ENCODE measurements at regions not wholly inside any gene's neighbourhood (a gene's known extent, or its start where the extent isn't known, plus 50 kb on each side); places are given as distances from the start of the nearest gene placed in this dataset.

DNA sequence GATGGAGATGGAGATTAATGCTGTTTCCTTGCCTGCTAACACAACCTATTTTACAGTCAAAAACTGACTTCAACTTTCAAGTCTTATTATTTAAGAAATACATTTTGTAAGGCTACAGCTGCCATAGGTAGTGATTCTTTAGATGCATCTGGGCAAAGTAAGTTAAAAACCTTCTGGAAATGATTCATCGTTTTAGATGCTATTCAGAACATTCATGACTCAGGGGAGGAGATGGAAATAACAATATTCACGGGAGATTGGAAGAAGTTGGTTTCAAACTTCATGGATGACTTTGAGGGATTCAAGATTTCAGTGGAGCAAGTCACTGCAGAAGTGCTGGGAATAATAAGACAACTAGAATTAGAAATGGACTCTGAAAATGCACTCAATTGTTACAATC is 174.9 kb upstream of the GGTLC1 start:
- H3K4me3 ChIP-seq (ENCODE audit: low read depth, low read length) = no peak overlapping the region
- no peak for TF ChIP-seq CTCF (conservative IDR thresholded peaks at IDR 0.05; ENCODE audit: low read depth, low read length)
- no peak for DNase-seq (ENCODE audit: low read depth)

GRCh38 chr20:24160563-24161281 is 172.1 kb upstream of the GGTLC1 start:
- no peak overlapping the region for H3K4me3 ChIP-seq (ENCODE audit: low read depth, low read length)
- DNase-seq (ENCODE audit: low read depth) = no peak
- peak; percentile 87 for TF ChIP-seq CTCF (conservative IDR thresholded peaks at IDR 0.05; ENCODE audit: low read depth, low read length)

- no peak for TF ChIP-seq CTCF (conservative IDR thresholded peaks at IDR 0.05; ENCODE audit: low read depth, low read length)
- DNase-seq (ENCODE audit: low read depth) = no peak
- H3K4me3 ChIP-seq (ENCODE audit: low read depth, low read length) = no peak overlapping the region
Observed at GRCh38 chr20:24158281-24158680, 169.7 kb upstream of the GGTLC1 start.

- no peak for TF ChIP-seq CTCF (conservative IDR thresholded peaks at IDR 0.05; ENCODE audit: low read depth, low read length)
- no peak for DNase-seq (ENCODE audit: low read depth)
- H3K4me3 ChIP-seq (ENCODE audit: low read depth, low read length) = no peak overlapping the region
Observed at GRCh38 chr20:24157213-24157612, 168.6 kb upstream of the GGTLC1 start.

DNA sequence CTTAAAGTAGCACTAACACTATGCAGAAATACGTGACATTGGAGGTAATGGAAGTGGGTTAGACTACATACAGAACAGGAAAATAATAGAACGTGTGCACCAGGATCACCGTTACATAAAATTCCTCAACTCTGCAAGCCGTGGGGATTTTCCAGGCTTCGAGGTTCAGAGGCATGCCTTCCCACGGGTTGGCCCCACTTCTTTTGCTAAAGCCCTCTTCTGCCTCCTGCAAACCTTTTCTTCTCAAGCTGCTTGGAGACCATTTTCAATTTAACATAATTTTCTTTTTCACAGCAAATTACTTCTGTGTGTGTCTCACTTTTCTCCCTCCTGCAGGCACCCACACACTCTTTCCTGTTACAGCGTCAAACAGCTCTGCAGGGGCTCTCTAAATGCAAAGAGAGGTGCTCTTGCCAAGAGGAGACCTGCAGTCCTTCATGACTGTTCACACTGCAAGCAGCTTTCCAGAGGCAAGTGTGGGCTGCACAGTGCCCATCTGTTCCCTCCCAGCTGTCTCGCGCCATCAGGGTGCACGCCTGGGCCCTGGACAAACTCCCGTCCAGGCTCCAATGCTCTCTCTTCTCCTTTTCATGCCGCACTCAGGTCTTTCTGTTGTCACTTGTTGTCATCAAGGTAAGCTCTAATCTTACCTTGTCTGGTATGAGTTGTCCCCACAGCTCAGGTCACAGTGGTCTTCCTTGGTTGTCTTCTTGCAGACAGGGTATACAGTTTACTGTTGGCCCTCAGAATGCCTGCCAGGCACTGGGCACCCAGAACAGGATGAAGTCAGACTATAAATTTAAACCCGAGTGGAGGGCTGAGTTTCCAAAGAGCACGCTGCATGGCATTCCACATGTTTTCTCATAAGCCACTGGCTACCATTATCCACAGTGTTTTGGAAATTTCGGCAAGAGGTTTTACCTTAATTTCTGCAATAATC is 164.8 kb upstream of the GGTLC1 start:
- no peak overlapping the region for H3K4me3 ChIP-seq (ENCODE audit: low read depth, low read length)
- TF ChIP-seq CTCF (conservative IDR thresholded peaks at IDR 0.05; ENCODE audit: low read depth, low read length) = no peak
- DNase-seq (ENCODE audit: low read depth) = no peak

GRCh38 chr20:24151621-24152294 is 163.2 kb upstream of the GGTLC1 start:
- TF ChIP-seq CTCF (conservative IDR thresholded peaks at IDR 0.05; ENCODE audit: low read depth, low read length) = no peak
- no peak for DNase-seq (ENCODE audit: low read depth)
- no peak overlapping the region for H3K4me3 ChIP-seq (ENCODE audit: low read depth, low read length)

Data from epithelial cell of proximal tubule (primary cell).